SJCRH30 (cell line): ENCODE measurements at regions not wholly inside any gene's neighbourhood (a gene's known extent, or its start where the extent isn't known, plus 50 kb on each side); places are given as distances from the start of the nearest gene placed in this dataset.
A peak's percentile ranks its signal among the peaks of the same experiment; 100 is the strongest.

Experiments
- DNase-seq, 2 experiments: peaks; one replicate each; pipeline ENCODE4 v3.0.0-alpha.2; 2015 to 2020
- H3K27ac ChIP-seq: fragments of 250-450 bp; sonication (Bioruptor Pico); 2 replicates; pipeline ENCODE4 v1.5.1; 2020; ENCODE audit warnings: mild to moderate bottlenecking, moderate library complexity
- H3K27me3 ChIP-seq: fragments of 250-450 bp; sonication (Bioruptor Pico); 2 replicates; pipeline ENCODE4 v1.5.1; 2020; ENCODE audit warnings: mild to moderate bottlenecking, moderate library complexity
- H3K36me3 ChIP-seq: fragments of 250-450 bp; sonication (Bioruptor Pico); 2 replicates; pipeline ENCODE4 v1.5.1; 2020; ENCODE audit warnings: mild to moderate bottlenecking, moderate library complexity
- H3K4me1 ChIP-seq: fragments of 250-450 bp; sonication (Bioruptor Pico); 2 replicates; pipeline ENCODE4 v1.5.1; 2020; ENCODE audit warnings: mild to moderate bottlenecking, moderate library complexity
- H3K4me3 ChIP-seq: fragments of 250-450 bp; sonication (Bioruptor Pico); 2 replicates; pipeline ENCODE4 v1.5.1; 2020; ENCODE audit warnings: mild to moderate bottlenecking, moderate library complexity
- H3K9me3 ChIP-seq: fragments of 250-450 bp; sonication (Bioruptor Pico); replicated peaks from 2 replicates; pipeline ENCODE4 v1.5.1; 2020; ENCODE audit warnings: mild to moderate bottlenecking, moderate library complexity

DNA sequence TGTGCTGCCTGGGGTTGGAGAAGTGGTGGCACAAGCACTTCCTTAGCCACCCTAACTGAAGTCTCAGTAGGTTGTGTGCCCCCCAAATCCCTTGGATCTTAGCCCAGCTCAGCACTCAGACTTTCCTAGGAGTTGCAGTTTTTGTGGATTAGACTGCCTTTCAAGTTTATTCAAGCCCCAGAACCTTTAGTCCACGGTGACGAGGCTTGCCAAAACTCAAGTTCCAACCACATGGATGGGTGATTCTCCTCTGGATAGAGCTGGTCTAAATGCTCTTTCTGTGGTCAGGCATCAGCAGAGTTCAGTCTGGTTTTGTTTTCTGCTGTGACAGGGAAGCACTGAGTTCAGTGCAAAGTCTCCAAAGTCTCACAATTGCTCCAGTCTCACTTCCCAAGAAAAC is 2858.7 kb downstream of the PCDH9 start:
- DNase-seq = no peak
- Histone ChIP-seq H3K27ac (no peak overlapping the region), H3K27me3 (no peaks in the 10 kb centered on the region), H3K9me3 (no peaks in the 10 kb centered on the region), H3K36me3 (no peaks in the 10 kb centered on the region), H3K4me3 (no peak overlapping the region), H3K4me1 (no peaks in the 10 kb centered on the region)

DNA sequence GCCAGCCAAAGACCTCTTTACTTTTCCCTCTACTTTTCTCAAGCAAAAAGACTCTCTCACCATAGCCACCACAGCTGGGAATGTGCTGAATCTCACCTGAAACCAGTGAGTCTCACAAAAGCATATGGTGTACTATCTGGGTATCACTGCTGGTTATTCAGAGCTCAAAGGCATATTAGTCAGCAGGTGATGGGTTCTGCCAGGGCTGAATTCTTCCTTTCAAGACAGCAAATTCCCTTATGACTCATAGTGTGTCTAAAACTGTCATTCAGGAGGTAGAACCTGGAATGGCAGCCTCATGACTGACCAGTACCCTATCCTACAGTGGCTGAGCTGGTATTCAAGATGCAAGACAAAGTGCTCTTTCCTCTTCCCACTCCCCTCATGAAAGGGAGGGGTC is 2859.1 kb downstream of the PCDH9 start:
- Histone ChIP-seq H3K4me3 (no peak overlapping the region), H3K27ac (no peak overlapping the region), H3K36me3 (no peaks in the 10 kb centered on the region), H3K4me1 (no peaks in the 10 kb centered on the region), H3K27me3 (no peaks in the 10 kb centered on the region), H3K9me3 (no peaks in the 10 kb centered on the region)
- no peak for DNase-seq

DNA sequence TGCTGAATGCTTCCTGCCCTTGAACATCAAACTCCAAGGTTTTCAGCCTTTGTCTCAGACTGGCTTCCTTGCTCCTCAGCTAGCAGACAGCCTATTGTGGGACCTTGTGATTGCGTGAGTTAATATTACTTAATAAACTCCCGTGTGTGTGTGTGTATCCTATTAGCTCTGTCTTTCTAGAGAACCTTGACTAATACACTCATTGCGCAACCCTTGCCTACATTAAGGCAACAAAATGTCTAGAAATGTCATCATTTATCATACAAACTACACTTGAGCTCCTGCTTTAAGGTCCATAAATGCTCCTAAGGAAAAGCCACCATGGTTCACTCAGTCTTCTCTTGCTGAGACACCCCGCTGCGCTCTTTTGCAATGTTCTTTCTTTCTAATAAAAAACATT is 2861.0 kb downstream of the PCDH9 start:
- H3K4me1 ChIP-seq = no peaks in the 10 kb centered on the region
- DNase-seq = no peak
- H3K27me3 ChIP-seq = no peaks in the 10 kb centered on the region
- H3K27ac ChIP-seq = no peak overlapping the region
- H3K9me3 ChIP-seq = no peaks in the 10 kb centered on the region
- no peaks in the 10 kb centered on the region for H3K36me3 ChIP-seq
- no peak overlapping the region for H3K4me3 ChIP-seq

DNA sequence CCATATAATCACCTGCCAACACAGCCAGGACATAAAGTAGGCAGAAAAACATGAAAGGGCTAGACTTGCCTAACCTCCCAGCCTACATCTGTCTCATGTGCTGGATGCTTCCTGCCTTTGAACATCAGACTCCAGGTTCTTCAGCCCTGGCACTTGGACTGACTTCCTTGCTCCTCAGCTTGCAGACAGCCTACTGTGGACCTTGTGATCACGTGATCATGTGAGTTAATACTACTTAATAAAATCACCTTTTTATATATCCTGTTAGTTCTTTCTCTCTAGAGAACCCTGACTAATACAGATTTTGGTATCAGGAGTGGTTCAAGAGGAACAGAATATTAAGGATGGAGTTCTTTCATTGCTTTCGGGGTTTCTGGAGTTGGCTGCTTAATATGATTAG is 2867.6 kb downstream of the PCDH9 start:
- Histone ChIP-seq H3K4me1 (no peaks in the 10 kb centered on the region), H3K4me3 (no peak overlapping the region), H3K36me3 (no peaks in the 10 kb centered on the region), H3K9me3 (no peaks in the 10 kb centered on the region), H3K27me3 (no peaks in the 10 kb centered on the region), H3K27ac (no peak overlapping the region)
- no peak for DNase-seq

DNA sequence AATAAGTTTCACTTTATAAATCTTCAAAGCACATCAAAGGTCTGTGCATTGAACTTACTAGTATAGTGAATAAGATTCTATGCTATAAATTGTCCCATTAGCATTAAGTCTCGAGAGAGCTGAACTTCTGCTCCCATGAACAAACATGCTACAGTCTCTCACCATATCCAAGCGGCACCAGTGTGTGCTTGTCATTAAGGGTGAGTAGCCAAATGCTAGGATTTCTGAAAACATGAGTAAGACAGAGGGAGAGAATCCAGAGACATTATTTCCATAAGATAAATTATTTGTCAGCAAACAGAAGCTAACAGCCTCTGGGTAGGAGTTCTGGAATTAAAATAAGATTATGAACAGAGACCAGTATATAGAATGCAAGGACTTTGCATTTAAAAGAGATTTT is 2882.5 kb downstream of the PCDH9 start:
- Histone ChIP-seq H3K27ac (no peak overlapping the region), H3K4me1 (no peaks in the 10 kb centered on the region), H3K4me3 (no peak overlapping the region), H3K9me3 (0 out of 2 replicates have a peak, but pooled peaks cover 8% of the 10 kb centered on the region), H3K27me3 (no peaks in the 10 kb centered on the region), H3K36me3 (no peaks in the 10 kb centered on the region)
- no peak for DNase-seq

DNA sequence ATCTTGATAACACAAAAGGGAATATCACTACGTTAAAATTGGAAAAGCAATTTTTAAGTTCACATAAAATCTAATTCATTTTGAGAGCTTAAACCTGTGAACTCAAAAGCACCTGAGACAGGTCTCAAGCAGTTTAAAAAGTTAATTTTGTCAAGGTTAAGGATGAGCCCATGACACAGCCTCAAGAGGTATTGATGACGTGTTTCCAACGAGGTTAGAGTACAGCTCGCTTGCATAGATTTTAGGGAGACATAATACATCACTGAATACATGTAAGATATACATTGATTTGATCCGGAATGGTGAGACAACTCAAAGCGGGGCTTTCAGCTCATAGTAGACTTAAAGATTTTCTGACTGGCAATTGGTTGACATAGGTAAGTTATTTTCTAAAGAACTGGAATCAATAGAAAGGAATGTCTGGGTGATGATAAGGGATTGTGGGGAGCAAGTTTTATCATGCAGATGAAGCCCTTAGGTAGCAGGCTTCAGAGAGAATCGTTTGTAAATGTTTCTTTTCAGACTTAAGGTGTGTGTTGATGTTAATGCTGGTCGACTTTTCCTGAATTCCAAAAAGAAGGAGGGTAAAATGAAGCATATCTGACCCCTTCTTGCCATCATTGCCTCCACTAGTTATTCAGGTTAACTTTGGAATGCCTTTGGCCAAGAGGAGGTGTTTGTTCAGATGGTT is 2890.6 kb downstream of the PCDH9 start:
- H3K9me3 ChIP-seq = peaks cover 7% of the 10 kb centered on the region; the same call in 1 of the 2 replicates
- no peak overlapping the region for H3K4me3 ChIP-seq
- no peaks in the 10 kb centered on the region for H3K36me3 ChIP-seq
- no peak overlapping the region for H3K27ac ChIP-seq
- no peaks in the 10 kb centered on the region; the same call in 1 of the 2 replicates for H3K4me1 ChIP-seq
- H3K27me3 ChIP-seq = no peaks in the 10 kb centered on the region
- no peak for DNase-seq

DNA sequence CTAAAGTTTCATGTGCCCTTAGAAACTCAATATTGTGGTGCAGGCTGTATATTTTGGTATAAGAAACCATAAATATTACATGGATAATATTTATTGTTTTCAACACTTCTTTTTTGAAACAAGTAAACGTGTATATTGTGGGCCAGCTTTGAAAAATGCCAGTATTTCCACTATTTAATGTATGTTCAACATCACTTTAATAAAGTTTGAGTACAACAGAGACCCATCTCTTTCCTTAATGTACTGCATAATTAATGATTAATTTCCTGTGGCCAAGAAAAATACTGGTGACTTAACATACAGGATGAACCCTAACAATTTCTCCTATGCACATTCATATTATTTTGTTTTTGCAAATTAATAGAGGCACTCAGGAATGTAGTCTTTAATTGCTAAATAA is 2891.5 kb downstream of the PCDH9 start:
- no peak overlapping the region for H3K4me3 ChIP-seq
- H3K36me3 ChIP-seq = no peaks in the 10 kb centered on the region
- no peak for DNase-seq
- no peaks in the 10 kb centered on the region for H3K27me3 ChIP-seq
- H3K9me3 ChIP-seq = peaks cover 2% of the 10 kb centered on the region; the same call in 1 of the 2 replicates
- H3K4me1 ChIP-seq = no peaks in the 10 kb centered on the region; the same call in 1 of the 2 replicates
- no peak overlapping the region for H3K27ac ChIP-seq

DNA sequence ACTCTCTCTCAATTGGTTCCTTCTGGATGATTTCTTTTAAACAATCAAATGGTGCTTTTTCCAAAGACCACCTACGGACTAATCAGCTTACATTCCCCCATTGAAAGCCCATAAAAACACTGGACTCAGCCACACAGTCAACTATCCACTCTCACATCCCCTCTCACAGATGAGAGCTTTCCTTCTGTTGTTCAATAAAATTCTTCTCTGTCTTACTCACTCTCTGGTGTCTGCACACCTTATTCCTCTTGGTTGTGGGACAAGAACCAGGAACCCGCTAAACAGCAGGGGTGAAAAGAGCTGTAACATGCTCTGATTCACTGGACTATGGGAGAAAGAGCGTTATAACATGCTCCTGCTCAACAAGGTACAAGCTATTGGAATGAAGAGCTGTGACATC is 2896.2 kb downstream of the PCDH9 start:
- no peak for DNase-seq
- Histone ChIP-seq H3K36me3 (no peaks in the 10 kb centered on the region), H3K4me3 (no peak overlapping the region), H3K4me1 (peaks cover 13% of the 10 kb centered on the region), H3K27ac (no peak overlapping the region), H3K9me3 (0 out of 2 replicates have a peak, but pooled peaks cover 2% of the 10 kb centered on the region), H3K27me3 (no peaks in the 10 kb centered on the region)

DNA sequence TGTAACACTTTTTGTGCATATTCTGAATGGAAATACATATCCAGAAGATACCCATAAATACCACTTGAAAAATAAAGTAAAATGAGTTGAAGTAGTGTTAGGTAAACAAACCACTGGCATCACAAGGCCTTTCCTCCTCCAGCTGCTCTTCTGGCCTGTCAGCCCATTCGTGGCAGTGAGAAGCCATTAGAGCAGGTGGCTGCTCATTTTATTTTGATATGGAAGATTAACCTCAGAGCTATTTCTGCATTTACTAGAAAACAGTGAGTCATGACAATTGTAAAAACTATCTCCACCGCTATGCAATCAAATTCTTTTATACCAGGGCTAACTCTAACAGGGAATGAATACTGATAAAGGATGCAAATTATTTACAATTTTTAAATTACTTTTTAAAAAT is 2898.1 kb downstream of the PCDH9 start:
- Histone ChIP-seq H3K4me3 (no peak overlapping the region), H3K27me3 (no peaks in the 10 kb centered on the region), H3K36me3 (no peaks in the 10 kb centered on the region), H3K27ac (peak overlapping the region; percentile 59), H3K4me1 (peaks cover 13% of the 10 kb centered on the region), H3K9me3 (0 out of 2 replicates have a peak, but pooled peaks cover 2% of the 10 kb centered on the region)
- DNase-seq = peak; percentile 74 to 86

DNA sequence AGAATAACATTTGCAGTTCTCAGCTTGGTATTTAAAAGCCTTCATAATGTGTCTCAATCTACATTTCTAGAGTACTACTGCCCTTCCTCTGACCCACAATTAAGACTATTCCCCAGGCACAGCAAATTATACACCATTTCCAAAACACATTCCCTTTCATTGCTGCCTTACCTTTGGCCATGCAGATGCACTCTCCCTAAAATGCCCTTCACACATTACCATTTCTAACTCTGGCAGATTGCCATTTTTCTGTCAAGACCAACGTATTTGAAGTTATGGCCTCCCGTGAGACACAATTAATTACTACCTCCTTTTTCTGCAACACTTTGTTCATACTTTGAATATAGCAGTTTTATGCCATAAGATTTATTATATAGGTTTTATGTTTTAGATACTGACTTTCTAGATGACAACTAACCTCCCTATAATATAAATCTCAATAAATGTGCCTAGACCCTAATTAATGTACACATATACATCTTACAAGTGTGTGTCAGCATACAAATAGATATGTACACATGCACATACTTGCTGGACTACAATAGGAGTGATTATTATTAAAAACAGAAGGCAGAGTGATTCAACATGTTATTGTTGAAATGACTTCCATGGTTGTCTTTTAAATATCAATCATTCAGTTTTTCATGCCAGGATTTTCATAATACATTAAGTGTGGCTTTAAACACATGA is 2902.5 kb downstream of the PCDH9 start:
- peaks cover 11% of the 10 kb centered on the region for H3K4me1 ChIP-seq
- no peak overlapping the region for H3K27ac ChIP-seq
- no peaks in the 10 kb centered on the region for H3K27me3 ChIP-seq
- DNase-seq = no peak
- no peaks in the 10 kb centered on the region for H3K36me3 ChIP-seq
- H3K9me3 ChIP-seq = no peaks in the 10 kb centered on the region
- H3K4me3 ChIP-seq = no peak overlapping the region

DNA sequence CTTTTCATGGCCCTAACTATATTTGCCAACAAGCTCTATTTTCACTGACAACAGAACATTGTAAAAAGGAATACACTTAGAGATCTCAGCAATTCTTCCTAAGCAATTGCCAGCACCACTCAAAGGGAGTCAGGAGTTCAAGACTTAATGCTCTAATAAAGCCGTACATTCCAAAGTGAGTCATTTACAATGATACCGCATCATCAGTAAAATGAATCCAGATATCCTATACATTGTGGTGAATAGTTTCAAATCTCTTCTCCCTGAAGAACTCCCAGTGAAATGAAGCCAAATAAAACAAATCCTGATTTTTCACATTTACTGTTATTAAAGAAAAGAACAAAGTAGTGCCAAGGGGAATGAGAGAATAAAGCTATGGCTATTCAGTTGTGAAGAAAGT is 2898.7 kb upstream of the PCDH20 start:
- Histone ChIP-seq H3K27me3 (no peaks in the 10 kb centered on the region), H3K4me1 (no peaks in the 10 kb centered on the region; the same call in 1 of the 2 replicates), H3K36me3 (no peaks in the 10 kb centered on the region), H3K4me3 (no peak overlapping the region), H3K27ac (no peak overlapping the region), H3K9me3 (0 out of 2 replicates have a peak, but pooled peaks cover 4% of the 10 kb centered on the region)
- no peak for DNase-seq

DNA sequence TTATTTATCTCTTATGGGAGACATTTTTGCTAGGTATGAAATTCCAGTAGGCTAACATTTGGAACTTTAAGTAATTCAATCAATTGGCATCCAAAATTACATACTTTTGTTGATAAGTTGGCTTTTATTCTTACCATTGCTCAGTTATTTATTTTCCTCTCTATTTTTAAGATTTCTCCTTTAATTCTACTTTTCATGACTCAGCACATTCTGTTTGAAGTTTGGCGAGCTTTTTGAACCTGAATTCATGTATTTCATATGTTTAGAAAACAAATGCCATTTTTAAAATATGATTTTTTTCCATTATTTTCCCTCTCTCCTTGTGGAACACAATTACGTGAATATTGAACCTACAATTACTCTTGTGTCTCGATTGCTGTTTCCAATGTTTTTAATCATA is 2896.3 kb upstream of the PCDH20 start:
- H3K36me3 ChIP-seq = no peaks in the 10 kb centered on the region
- H3K9me3 ChIP-seq = no peaks in the 10 kb centered on the region
- H3K4me1 ChIP-seq = no peaks in the 10 kb centered on the region; the same call in 1 of the 2 replicates
- DNase-seq = no peak
- no peak overlapping the region for H3K4me3 ChIP-seq
- H3K27ac ChIP-seq = no peak overlapping the region
- H3K27me3 ChIP-seq = no peaks in the 10 kb centered on the region

DNA sequence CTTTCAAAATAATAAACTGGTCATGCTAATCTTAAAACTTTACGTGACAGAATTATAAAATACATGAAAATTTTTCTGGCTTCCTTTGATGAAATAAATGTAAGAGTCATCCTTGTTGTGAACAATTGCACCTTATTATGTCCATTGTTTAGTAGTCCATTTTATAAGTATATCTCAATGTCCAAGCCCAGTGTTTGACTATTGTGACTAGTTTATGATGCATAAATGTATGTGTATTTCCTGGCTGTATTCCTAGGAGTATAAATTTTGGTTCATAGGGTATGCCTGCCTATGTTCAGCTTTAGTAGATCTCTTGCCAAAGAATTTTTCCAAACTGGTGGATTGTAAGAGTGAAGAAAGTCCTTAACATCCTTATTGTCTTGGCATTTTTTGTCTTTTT is 2895.5 kb upstream of the PCDH20 start:
- H3K36me3 ChIP-seq = no peaks in the 10 kb centered on the region

DNA sequence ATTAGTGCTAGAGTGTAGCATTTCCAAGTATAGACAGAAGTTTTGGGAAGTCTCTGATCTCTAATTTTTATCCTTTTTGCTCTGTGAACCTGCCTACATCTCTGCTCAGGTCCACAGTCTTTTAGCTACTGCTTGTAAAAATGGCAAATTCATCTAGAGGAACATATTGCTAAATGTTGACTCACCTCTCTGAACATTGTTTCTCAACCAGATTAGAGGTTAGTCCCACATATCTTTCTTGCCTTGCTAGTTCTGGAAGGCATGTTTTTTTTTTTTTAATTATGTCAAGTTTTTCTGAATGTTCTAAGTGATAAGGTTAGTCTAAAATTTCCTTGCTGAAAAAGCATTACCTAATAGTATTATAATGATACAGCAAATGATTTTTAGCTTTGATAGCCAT is 2889.6 kb upstream of the PCDH20 start:
- Histone ChIP-seq H3K4me3 (no peak overlapping the region), H3K27me3 (no peaks in the 10 kb centered on the region), H3K9me3 (no peaks in the 10 kb centered on the region), H3K36me3 (no peaks in the 10 kb centered on the region), H3K4me1 (no peaks in the 10 kb centered on the region), H3K27ac (no peak overlapping the region)
- no peak for DNase-seq

More for the DNA sequence above, 2895.5 kb upstream of the PCDH20 start:
- H3K27ac ChIP-seq = no peak overlapping the region
- no peak for DNase-seq
- no peak overlapping the region for H3K4me3 ChIP-seq
- H3K27me3 ChIP-seq = no peaks in the 10 kb centered on the region
- H3K9me3 ChIP-seq = no peaks in the 10 kb centered on the region
- H3K4me1 ChIP-seq = no peaks in the 10 kb centered on the region; the same call in 1 of the 2 replicates

DNA sequence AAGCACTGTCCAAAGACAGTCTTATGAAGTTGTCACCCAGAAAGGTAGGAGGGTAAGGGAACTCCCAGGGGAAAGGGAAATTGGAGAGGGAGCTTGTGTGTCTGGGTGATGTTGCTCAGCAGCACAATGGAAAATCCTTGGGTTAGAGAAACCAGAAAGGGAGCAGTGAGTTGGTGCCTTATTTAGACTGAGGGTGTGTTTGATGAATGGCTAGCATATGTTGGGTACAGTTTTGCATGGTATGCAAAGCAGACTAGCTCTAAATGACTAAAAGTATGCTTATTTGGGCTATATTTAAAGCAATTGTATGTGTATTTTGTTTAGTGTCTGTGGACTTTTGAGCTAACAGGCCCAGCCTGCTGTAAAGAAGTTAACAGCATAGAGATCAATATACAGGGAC is 2884.6 kb upstream of the PCDH20 start:
- no peak for DNase-seq
- no peaks in the 10 kb centered on the region for H3K9me3 ChIP-seq
- H3K36me3 ChIP-seq = no peaks in the 10 kb centered on the region
- no peak overlapping the region for H3K27ac ChIP-seq
- H3K4me3 ChIP-seq = no peak overlapping the region
- H3K4me1 ChIP-seq = no peaks in the 10 kb centered on the region
- no peaks in the 10 kb centered on the region for H3K27me3 ChIP-seq

DNA sequence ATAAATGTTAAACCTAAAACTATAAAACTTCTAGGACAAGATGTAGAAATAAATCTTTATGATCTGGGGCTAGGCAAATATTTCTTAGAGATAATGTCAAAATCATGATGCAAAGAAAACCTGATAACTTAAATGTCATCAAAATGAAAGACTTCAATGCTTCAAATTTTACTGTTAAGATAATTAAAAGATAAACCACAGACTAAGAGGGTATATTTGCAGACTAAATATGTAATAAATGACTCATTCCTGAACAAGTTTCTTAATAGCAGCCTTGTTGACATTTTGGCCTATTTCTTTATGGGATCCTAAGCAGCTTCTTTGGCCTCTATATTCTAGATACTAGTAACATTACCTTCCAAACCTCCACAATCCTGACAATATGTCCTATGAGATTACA is 2878.3 kb upstream of the PCDH20 start:
- Histone ChIP-seq H3K27ac (no peak overlapping the region), H3K4me3 (no peak overlapping the region), H3K36me3 (no peaks in the 10 kb centered on the region), H3K9me3 (no peaks in the 10 kb centered on the region), H3K4me1 (no peaks in the 10 kb centered on the region), H3K27me3 (no peaks in the 10 kb centered on the region)
- no peak for DNase-seq
